ENCODE measurements at regions not wholly inside any gene's neighbourhood (a gene's known extent, or its start where the extent isn't known, plus 50 kb on each side); places are given as distances from the start of the nearest gene placed in this dataset.
A peak's percentile ranks its signal among the peaks of the same experiment; 100 is the strongest.

DNA sequence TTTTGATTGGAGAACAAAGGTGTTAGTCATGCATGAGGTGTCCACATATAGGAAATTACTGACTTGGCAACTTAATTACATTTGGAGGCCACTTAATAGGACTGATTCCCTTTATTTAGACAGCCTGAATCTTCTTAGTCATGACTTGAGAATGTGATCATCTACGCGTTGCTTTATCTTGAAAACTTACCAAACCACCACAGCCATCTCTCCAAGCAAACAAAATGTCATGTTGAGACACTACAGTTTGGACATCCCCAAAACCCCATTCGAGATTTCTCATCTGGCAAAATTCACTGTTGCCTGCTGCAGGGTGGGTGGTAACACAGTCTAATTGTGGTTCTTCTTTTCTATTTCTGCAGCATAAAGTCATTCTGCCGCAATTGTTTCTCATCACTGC lies 176.5 kb upstream of the CDH5 start:
- DNase-seq (ENCODE audit: low read depth in 2 of 2), result peak; percentile 97 to 98
- Histone ChIP-seq H3K36me3 (ENCODE audit: control insufficient read depth, insufficient read depth, low read length) (no peaks in the 10 kb centered on the region), H3K4me2 (ENCODE audit: extremely low read depth, insufficient read depth, low read length) (peak overlapping the region; percentile 75), H4K20me1 (ENCODE audit: control insufficient read depth, extremely low read depth, insufficient read depth, low read length) (no peaks in the 10 kb centered on the region), H3K4me3 (replicated peaks in 1 of 4; ENCODE audit: control extremely low read depth in 1 of 4, insufficient read depth in 1 of 4, low read depth in 3 of 4, low read length in 4 of 4) (no peak overlapping the region), H3K79me2 (ENCODE audit: control insufficient read depth, insufficient read depth, low read length) (no peaks in the 10 kb centered on the region), H3K27me3 (ENCODE audit: control insufficient read depth, insufficient read depth, low read length) (no peaks in the 10 kb centered on the region), H3K9me3 (ENCODE audit: control insufficient read depth, insufficient read depth, low read depth, low read length) (no peaks in the 10 kb centered on the region), H3K9ac (ENCODE audit: insufficient read depth, low read length) (no peak overlapping the region), H3K27ac (ENCODE audit: insufficient read depth, low read length) (peak overlapping the region; percentile 2), H3K4me1 (ENCODE audit: control insufficient read depth, extremely low read depth, insufficient read depth, low read length) (peaks cover 8% of the 10 kb centered on the region), H2AFZ (ENCODE audit: low read length) (no peak overlapping the region)
- TF ChIP-seq EZH2 (IDR thresholded peaks at IDR 0.05; ENCODE audit: low read length, missing control alignments), result no peak
- TF ChIP-seq, protein P1, sequence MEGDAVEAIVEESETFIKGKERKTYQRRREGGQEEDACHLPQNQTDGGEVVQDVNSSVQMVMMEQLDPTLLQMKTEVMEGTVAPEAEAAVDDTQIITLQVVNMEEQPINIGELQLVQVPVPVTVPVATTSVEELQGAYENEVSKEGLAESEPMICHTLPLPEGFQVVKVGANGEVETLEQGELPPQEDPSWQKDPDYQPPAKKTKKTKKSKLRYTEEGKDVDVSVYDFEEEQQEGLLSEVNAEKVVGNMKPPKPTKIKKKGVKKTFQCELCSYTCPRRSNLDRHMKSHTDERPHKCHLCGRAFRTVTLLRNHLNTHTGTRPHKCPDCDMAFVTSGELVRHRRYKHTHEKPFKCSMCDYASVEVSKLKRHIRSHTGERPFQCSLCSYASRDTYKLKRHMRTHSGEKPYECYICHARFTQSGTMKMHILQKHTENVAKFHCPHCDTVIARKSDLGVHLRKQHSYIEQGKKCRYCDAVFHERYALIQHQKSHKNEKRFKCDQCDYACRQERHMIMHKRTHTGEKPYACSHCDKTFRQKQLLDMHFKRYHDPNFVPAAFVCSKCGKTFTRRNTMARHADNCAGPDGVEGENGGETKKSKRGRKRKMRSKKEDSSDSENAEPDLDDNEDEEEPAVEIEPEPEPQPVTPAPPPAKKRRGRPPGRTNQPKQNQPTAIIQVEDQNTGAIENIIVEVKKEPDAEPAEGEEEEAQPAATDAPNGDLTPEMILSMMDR (conservative IDR thresholded peaks at IDR 0.05 in 1 of 2, IDR thresholded peaks at IDR 0.05 in 1 of 2; ENCODE audit: low read depth in 1 of 2, low read length in 2 of 2), result no peak

DNA sequence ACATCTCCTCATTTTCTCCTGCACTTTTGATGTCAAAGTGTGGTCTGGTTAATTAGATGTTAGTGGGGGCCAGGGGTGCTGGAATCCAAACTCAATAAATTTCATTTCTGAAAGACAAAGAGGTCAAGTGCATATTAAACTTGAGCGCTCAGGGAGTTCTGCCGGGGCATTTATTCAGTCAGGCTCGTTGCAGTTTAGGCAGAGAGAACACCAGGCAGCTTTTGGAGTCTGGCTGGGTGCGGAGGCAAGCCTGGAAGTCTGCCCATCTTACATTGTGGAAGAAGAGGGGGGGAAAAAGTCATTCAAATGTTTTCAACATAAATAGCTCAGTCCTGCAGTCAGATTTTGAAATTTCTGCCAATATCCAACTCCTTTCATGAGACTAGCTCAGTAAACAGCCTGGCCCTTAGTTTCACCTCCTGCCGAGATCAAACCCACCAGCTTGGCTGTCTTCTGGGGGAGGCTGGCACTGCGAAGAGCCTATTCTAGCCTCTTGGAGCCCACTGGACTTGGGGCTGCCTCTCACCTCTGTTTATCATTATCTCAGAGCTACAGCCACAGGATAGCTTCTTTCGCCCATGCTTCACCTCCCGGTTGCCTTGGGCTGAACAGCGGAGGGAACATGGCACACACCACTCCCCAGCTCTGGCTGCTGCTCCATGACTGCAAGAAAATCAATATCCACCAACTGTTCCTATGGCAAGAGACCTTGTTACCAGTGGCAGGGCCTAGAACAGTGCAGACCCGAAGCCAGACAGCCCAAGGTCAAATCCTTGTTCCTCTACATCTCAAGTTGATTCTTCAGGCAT lies 177.4 kb upstream of the CDH5 start:
- H3K27ac ChIP-seq (ENCODE audit: insufficient read depth, low read length), result peak overlapping the region; percentile 37
- no peaks in the 10 kb centered on the region for H3K79me2 ChIP-seq (ENCODE audit: control insufficient read depth, insufficient read depth, low read length)
- no peaks in the 10 kb centered on the region for H3K27me3 ChIP-seq (ENCODE audit: control insufficient read depth, insufficient read depth, low read length)
- peak; percentile 82 to 92 for DNase-seq (ENCODE audit: low read depth in 2 of 2)
- H2AFZ ChIP-seq (ENCODE audit: low read length), result no peak overlapping the region
- peaks cover 8% of the 10 kb centered on the region for H3K4me1 ChIP-seq (ENCODE audit: control insufficient read depth, extremely low read depth, insufficient read depth, low read length)
- TF ChIP-seq EZH2 (IDR thresholded peaks at IDR 0.05; ENCODE audit: low read length, missing control alignments), result no peak
- TF ChIP-seq, protein P1 (conservative IDR thresholded peaks at IDR 0.05 in 1 of 2, IDR thresholded peaks at IDR 0.05 in 1 of 2; ENCODE audit: low read depth in 1 of 2, low read length in 2 of 2), result no peak
- no peaks in the 10 kb centered on the region for H3K9me3 ChIP-seq (ENCODE audit: control insufficient read depth, insufficient read depth, low read depth, low read length)
- peak overlapping the region; percentile 75 for H3K4me2 ChIP-seq (ENCODE audit: extremely low read depth, insufficient read depth, low read length)
- H3K36me3 ChIP-seq (ENCODE audit: control insufficient read depth, insufficient read depth, low read length), result no peaks in the 10 kb centered on the region
- no peak overlapping the region for H3K4me3 ChIP-seq (replicated peaks in 1 of 4; ENCODE audit: control extremely low read depth in 1 of 4, insufficient read depth in 1 of 4, low read depth in 3 of 4, low read length in 4 of 4)
- H3K9ac ChIP-seq (ENCODE audit: insufficient read depth, low read length), result no peak overlapping the region
- no peaks in the 10 kb centered on the region for H4K20me1 ChIP-seq (ENCODE audit: control insufficient read depth, extremely low read depth, insufficient read depth, low read length)

DNA sequence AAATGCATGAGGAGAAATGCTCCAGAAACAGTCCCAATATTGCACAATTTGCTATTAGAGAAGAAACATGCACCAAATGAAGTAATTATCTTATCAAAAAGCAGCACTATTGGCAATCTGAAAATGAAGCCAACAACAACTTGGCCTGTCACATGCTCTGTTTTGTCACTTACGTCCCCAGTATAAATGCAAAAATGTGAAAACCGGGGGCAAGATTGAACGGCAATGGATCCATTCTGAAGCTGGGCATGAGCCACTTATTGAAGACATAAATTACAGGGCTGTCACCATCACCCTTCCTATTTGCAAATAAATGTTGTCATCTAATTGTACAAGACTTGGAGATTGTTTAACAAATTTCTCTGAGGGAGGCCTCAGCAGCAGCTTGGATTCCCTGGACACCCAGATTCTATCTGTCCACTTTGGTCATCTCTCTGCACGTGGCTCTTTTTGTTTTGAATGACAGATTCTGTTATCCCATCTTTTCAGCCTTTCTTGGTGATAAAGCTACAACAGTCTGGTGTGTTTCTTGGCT lies 180.2 kb upstream of the CDH5 start:
- Histone ChIP-seq H3K27me3 (ENCODE audit: control insufficient read depth, insufficient read depth, low read length) (no peaks in the 10 kb centered on the region), H3K79me2 (ENCODE audit: control insufficient read depth, insufficient read depth, low read length) (no peaks in the 10 kb centered on the region), H3K9ac (ENCODE audit: insufficient read depth, low read length) (no peak overlapping the region), H3K4me1 (ENCODE audit: control insufficient read depth, extremely low read depth, insufficient read depth, low read length) (peaks cover 8% of the 10 kb centered on the region), H3K4me2 (ENCODE audit: extremely low read depth, insufficient read depth, low read length) (no peak overlapping the region), H4K20me1 (ENCODE audit: control insufficient read depth, extremely low read depth, insufficient read depth, low read length) (no peaks in the 10 kb centered on the region), H3K4me3 (replicated peaks in 1 of 4; ENCODE audit: control extremely low read depth in 1 of 4, insufficient read depth in 1 of 4, low read depth in 3 of 4, low read length in 4 of 4) (no peak overlapping the region), H2AFZ (ENCODE audit: low read length) (no peak overlapping the region), H3K9me3 (ENCODE audit: control insufficient read depth, insufficient read depth, low read depth, low read length) (no peaks in the 10 kb centered on the region), H3K27ac (ENCODE audit: insufficient read depth, low read length) (no peak overlapping the region), H3K36me3 (ENCODE audit: control insufficient read depth, insufficient read depth, low read length) (no peaks in the 10 kb centered on the region)
- no peak for DNase-seq (ENCODE audit: low read depth in 2 of 2)
- no peak for TF ChIP-seq EZH2 (IDR thresholded peaks at IDR 0.05; ENCODE audit: low read length, missing control alignments)
- TF ChIP-seq, protein P1 (conservative IDR thresholded peaks at IDR 0.05 in 1 of 2, IDR thresholded peaks at IDR 0.05 in 1 of 2; ENCODE audit: low read depth in 1 of 2, low read length in 2 of 2), result no peak
